ENCODE measurements at regions not wholly inside any gene's neighbourhood (a gene's known extent, or its start where the extent isn't known, plus 50 kb on each side); places are given as distances from the start of the nearest gene placed in this dataset.

GRCh38 chr2:175490360-175490791 is 308.9 kb upstream of the ATP5MC3 start:
- Histone ChIP-seq H3K27me3 (no peaks in the 10 kb centered on the region), H3K27ac (no peak overlapping the region), H3K9me3 (peaks cover 0 to 6% of the 10 kb centered on the region in 2 donors), H3K4me3 (no peak overlapping the region), H3K36me3 (no peaks in the 10 kb centered on the region), H3K4me1 (no peaks in the 10 kb centered on the region)
- no peak for DNase-seq (ENCODE audit: low spot score in 2 of 2)
- no peak for TF ChIP-seq POLR2A (IDR thresholded peaks at IDR 0.05)
- TF ChIP-seq POLR2AphosphoS5 (IDR thresholded peaks at IDR 0.05), result no peak
- intact Hi-C loops (cut with DNase I; ENCODE audit: low total_unique reads), result no loop called here

GRCh38 chr2:175478096-175478768 is 296.7 kb upstream of the ATP5MC3 start:
- Histone ChIP-seq H3K27me3 (no peaks in the 10 kb centered on the region), H3K27ac (no peak overlapping the region), H3K9me3 (no peaks in the 10 kb centered on the region), H3K36me3 (no peaks in the 10 kb centered on the region), H3K4me3 (no peak overlapping the region), H3K4me1 (no peaks in the 10 kb centered on the region)
- no peak for TF ChIP-seq POLR2A (IDR thresholded peaks at IDR 0.05)
- TF ChIP-seq, protein P1, sequence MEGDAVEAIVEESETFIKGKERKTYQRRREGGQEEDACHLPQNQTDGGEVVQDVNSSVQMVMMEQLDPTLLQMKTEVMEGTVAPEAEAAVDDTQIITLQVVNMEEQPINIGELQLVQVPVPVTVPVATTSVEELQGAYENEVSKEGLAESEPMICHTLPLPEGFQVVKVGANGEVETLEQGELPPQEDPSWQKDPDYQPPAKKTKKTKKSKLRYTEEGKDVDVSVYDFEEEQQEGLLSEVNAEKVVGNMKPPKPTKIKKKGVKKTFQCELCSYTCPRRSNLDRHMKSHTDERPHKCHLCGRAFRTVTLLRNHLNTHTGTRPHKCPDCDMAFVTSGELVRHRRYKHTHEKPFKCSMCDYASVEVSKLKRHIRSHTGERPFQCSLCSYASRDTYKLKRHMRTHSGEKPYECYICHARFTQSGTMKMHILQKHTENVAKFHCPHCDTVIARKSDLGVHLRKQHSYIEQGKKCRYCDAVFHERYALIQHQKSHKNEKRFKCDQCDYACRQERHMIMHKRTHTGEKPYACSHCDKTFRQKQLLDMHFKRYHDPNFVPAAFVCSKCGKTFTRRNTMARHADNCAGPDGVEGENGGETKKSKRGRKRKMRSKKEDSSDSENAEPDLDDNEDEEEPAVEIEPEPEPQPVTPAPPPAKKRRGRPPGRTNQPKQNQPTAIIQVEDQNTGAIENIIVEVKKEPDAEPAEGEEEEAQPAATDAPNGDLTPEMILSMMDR (IDR thresholded peaks at IDR 0.05), result no peak
- no peak for TF ChIP-seq POLR2AphosphoS5 (IDR thresholded peaks at IDR 0.05)
- intact Hi-C loops (cut with DNase I; ENCODE audit: low total_unique reads), result no loop called here
- no peak for DNase-seq (ENCODE audit: low spot score in 2 of 2)

DNA sequence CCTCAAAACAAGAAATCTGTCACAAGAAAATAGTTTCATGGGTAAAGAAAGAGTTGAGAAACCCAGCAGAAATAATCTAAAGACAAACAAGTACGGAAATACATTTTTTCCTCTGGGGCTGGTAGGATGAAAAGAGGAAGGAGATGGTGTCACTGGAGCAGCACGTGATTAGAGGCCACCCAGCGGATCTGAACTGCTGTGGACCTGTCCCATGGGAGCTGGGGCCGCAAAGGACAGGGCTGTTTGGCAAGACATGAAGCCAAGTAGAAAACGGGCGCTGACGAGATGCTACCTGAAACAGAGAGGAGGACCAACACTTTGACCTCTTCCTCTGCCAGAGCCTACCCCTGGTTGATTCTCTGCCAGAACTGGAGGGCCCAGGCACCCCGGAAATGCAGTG is 295.4 kb upstream of the ATP5MC3 start:
- Histone ChIP-seq H3K27me3 (no peaks in the 10 kb centered on the region), H3K4me3 (no peak overlapping the region), H3K4me1 (no peaks in the 10 kb centered on the region), H3K9me3 (no peaks in the 10 kb centered on the region), H3K36me3 (no peaks in the 10 kb centered on the region), H3K27ac (no peak overlapping the region)
- TF ChIP-seq, protein P1 (IDR thresholded peaks at IDR 0.05), result no peak
- TF ChIP-seq POLR2A (IDR thresholded peaks at IDR 0.05) (no peak), POLR2AphosphoS5 (IDR thresholded peaks at IDR 0.05) (no peak)
- DNase-seq (ENCODE audit: low spot score in 2 of 2), result no peak
- intact Hi-C loops (cut with DNase I; ENCODE audit: low total_unique reads), result no loop called here

DNA sequence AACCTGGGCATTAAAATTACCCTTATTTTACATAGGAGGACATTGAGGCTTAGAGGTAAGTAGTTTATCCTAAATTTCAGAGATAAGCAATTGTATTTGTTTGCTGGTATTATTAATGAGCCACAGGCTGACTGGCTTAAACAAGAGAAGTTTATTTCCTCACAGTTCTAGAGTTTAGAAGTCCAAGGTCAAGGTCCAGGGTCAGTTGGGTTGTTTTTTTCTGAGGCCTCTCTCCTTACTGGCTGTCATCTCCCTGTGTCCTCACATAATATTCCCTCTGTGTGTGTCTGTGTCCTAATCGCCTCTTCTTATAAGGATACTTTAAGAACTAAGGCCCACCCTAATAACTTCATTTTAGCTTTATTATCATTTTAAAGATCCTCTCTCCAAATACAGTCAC is 294.9 kb upstream of the ATP5MC3 start:
- H3K27ac ChIP-seq, result no peak overlapping the region
- intact Hi-C loops (cut with DNase I; ENCODE audit: low total_unique reads), result no loop called here
- no peak for TF ChIP-seq POLR2AphosphoS5 (IDR thresholded peaks at IDR 0.05)
- TF ChIP-seq POLR2A (IDR thresholded peaks at IDR 0.05), result no peak
- TF ChIP-seq, protein P1 (IDR thresholded peaks at IDR 0.05), result no peak

DNA sequence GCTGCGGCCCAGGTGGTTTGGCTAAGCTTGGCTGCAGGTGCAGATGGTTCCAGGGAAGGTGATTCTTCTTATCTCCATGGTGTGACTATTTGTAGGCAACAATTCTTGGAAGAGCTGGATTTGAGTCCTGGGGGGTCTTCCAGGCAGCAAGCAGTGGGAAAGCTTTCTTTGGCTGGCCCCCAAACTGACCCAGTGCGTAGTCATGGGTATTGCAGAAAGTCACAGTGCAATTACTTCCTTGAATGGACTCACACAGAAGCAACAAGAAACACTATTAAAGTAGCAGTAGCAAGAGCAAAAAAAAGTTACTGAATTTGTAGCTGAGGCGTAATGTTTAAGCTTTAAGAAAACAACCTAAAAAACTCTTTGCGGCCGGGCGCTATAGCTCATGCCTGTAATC is 293.6 kb upstream of the ATP5MC3 start:
- no peaks in the 10 kb centered on the region for H3K9me3 ChIP-seq
- no peak for DNase-seq (ENCODE audit: low spot score in 2 of 2)
- H3K27me3 ChIP-seq, result no peaks in the 10 kb centered on the region
- H3K36me3 ChIP-seq, result no peaks in the 10 kb centered on the region
- H3K4me1 ChIP-seq, result no peaks in the 10 kb centered on the region
- no peak overlapping the region for H3K27ac ChIP-seq
- intact Hi-C loops (cut with DNase I; ENCODE audit: low total_unique reads), result no loop called here
- TF ChIP-seq POLR2AphosphoS5 (IDR thresholded peaks at IDR 0.05), result no peak
- no peak for TF ChIP-seq POLR2A (IDR thresholded peaks at IDR 0.05)
- TF ChIP-seq, protein P1 (IDR thresholded peaks at IDR 0.05), result no peak
- H3K4me3 ChIP-seq, result no peak overlapping the region

More for the DNA sequence above, 294.9 kb upstream of the ATP5MC3 start:
- H3K4me1 ChIP-seq, result no peaks in the 10 kb centered on the region
- H3K36me3 ChIP-seq, result no peaks in the 10 kb centered on the region
- no peaks in the 10 kb centered on the region for H3K27me3 ChIP-seq
- DNase-seq (ENCODE audit: low spot score in 2 of 2), result no peak
- no peaks in the 10 kb centered on the region for H3K9me3 ChIP-seq
- no peak overlapping the region for H3K4me3 ChIP-seq
